ENCODE measurements at regions not wholly inside any gene's neighbourhood (a gene's known extent, or its start where the extent isn't known, plus 50 kb on each side); places are given as distances from the start of the nearest gene placed in this dataset.

GRCh38 chr2:42964439-42965083 is 172.2 kb upstream of the HAAO start:
- H3K27me3 ChIP-seq (ENCODE audit: insufficient read depth, low read length): no peaks in the 10 kb centered on the region
- no peaks in the 10 kb centered on the region for H3K4me1 ChIP-seq (ENCODE audit: control insufficient read depth in 1 of 2, insufficient read depth in 2 of 2, low read length in 2 of 2)
- no peak for ATAC-seq
- H2AFZ ChIP-seq (ENCODE audit: low read depth, low read length, poor library complexity, severe bottlenecking): no peak overlapping the region
- H3K4me2 ChIP-seq (ENCODE audit: low read length): no peak overlapping the region
- DNase-seq (ENCODE audit: low read depth, low spot score): no peak
- ChIA-PET POLR2A (no interaction called here), RAD21 (ENCODE audit: low non-redundant PET in 1 of 2, low total read pairs in 2 of 2, uncharacterized antibody in 2 of 2, unreplicated experiment in 2 of 2) (no interaction called here), CTCF (interaction anchor here (1.1 to 1.6 kb wide), 2 partner anchors 10 to 265 kb away, joined by 3 to 4 read pairs; no protein-coding TSS in a partner anchor)
- no peaks in the 10 kb centered on the region for H3K9me3 ChIP-seq (ENCODE audit: control insufficient read depth in 1 of 2, insufficient read depth in 1 of 2, low read depth in 1 of 2, low read length in 2 of 2)
- H3K79me2 ChIP-seq (ENCODE audit: insufficient read depth, low read length): no peaks in the 10 kb centered on the region
- H3K4me3 ChIP-seq (replicated peaks in 1 of 2; ENCODE audit: low read depth in 1 of 2, low read length in 2 of 2): no peak overlapping the region
- no peaks in the 10 kb centered on the region for H3K36me3 ChIP-seq (ENCODE audit: control insufficient read depth in 1 of 2, insufficient read depth in 2 of 2, low read length in 2 of 2)
- intact Hi-C loops (cut with micrococcal nuclease): no loop called here
- BruUV-seq (replicated peaks): no TSS peak
- no peak for TF ChIP-seq EZH2phosphoT487 (IDR thresholded peaks at IDR 0.05; ENCODE audit: borderline replicate concordance)
- TF ChIP-seq YY1 (IDR thresholded peaks at IDR 0.05; ENCODE audit: extremely low read depth, insufficient replicate concordance, low read depth, low read length): no peak
- TF ChIP-seq RAD21 (IDR thresholded peaks at IDR 0.05; ENCODE audit: low read depth): no peak
- no peak for TF ChIP-seq JUND (IDR thresholded peaks at IDR 0.05)
- TF ChIP-seq POLR2A (IDR thresholded peaks at IDR 0.05; ENCODE audit: borderline replicate concordance, extremely low read depth, insufficient read depth, insufficient read length): no peak
- no peak for TF ChIP-seq ELF1 (IDR thresholded peaks at IDR 0.05; ENCODE audit: borderline replicate concordance, low read depth)
- TF ChIP-seq SIN3A (IDR thresholded peaks at IDR 0.05; ENCODE audit: low read depth): no peak
- no peak for TF ChIP-seq TCF7L2 (IDR thresholded peaks at IDR 0.05; ENCODE audit: borderline replicate concordance, extremely low read depth, insufficient read depth, insufficient read length)
- TF ChIP-seq CEBPB (IDR thresholded peaks at IDR 0.05; ENCODE audit: low read depth): no peak
- no peak for TF ChIP-seq EGR1 (IDR thresholded peaks at IDR 0.05; ENCODE audit: low read depth)
- no peak for TF ChIP-seq MAX (IDR thresholded peaks at IDR 0.05)
- no peak for TF ChIP-seq EZH2 (IDR thresholded peaks at IDR 0.05)
- TF ChIP-seq POLR2AphosphoS5 (IDR thresholded peaks at IDR 0.05; ENCODE audit: low read depth, low read length): no peak
- no peak for TF ChIP-seq REST (IDR thresholded peaks at IDR 0.05; ENCODE audit: low read depth)
- no peak for TF ChIP-seq ZFX (IDR thresholded peaks at IDR 0.05)
- TF ChIP-seq SP1 (IDR thresholded peaks at IDR 0.05; ENCODE audit: low read depth): no peak
- no peak for TF ChIP-seq FOSL1 (IDR thresholded peaks at IDR 0.05; ENCODE audit: low read depth)
- TF ChIP-seq ZNF274 (IDR thresholded peaks at IDR 0.05; ENCODE audit: low read depth, low read length): no peak
- no peak for TF ChIP-seq ATF3 (IDR thresholded peaks at IDR 0.05)
- no peaks in the 10 kb centered on the region for H4K20me1 ChIP-seq (ENCODE audit: insufficient read depth)
- H3K9me2 ChIP-seq (ENCODE audit: insufficient read depth): no peaks in the 10 kb centered on the region
- no peak overlapping the region for H3K27ac ChIP-seq (ENCODE audit: low read depth, low read length)
- no peak overlapping the region for H3K9ac ChIP-seq (ENCODE audit: low read length)
